Activated CD8-positive, alpha-beta T cell treated with anti-CD3 and anti-CD28 coated beads, Interleukin-2, amount 10 ng/mL, durations not matched to agents 7 days and 5 days (primary cell): ENCODE measurements at regions not wholly inside any gene's neighbourhood (a gene's known extent, or its start where the extent isn't known, plus 50 kb on each side); places are given as distances from the start of the nearest gene placed in this dataset.
"Not testable (repeated sequence)": the region's sequence is repeated elsewhere in the genome, so short reads cannot be mapped to it uniquely, and the experiment has no call there.

ENCODE experiments used
- ATAC-seq: fragments of 150-1000 bp; cut with Tn5 transposase; one replicate; pipeline ENCODE4 v1.10.0; 2021; ENCODE audit warnings: moderate library complexity
- CTCF ChIA-PET: fragments of 350-600 bp; sonication (Branson Sonifier 250); formaldehyde crosslinking; loops from one replicate; lab custom pipeline; 2021; ENCODE audit warnings: antibody characterized with exemption; lab: Charles Lee
- POLR2A ChIA-PET: fragments of 350-600 bp; sonication (Branson Sonifier 250); formaldehyde crosslinking; loops from one replicate; lab custom pipeline; 2021; ENCODE audit warnings: antibody characterized with exemption; lab: Charles Lee
- DNase-seq: peaks from one replicate; pipeline ENCODE4 v3.0.0-alpha.2; 2020
- H3K27ac Mint-ChIP-seq: one replicate; pipeline ENCODE4 v1.8.0; 2021; ENCODE audit warnings: mild to moderate bottlenecking, mixed read lengths
- H3K27me3 Mint-ChIP-seq: one replicate; pipeline ENCODE4 v1.8.0; 2021; ENCODE audit warnings: low read depth, mixed read lengths
- H3K36me3 Mint-ChIP-seq: one replicate; pipeline ENCODE4 v1.8.0; 2021; ENCODE audit warnings: low read depth, mixed read lengths
- H3K4me1 Mint-ChIP-seq: one replicate; pipeline ENCODE4 v1.8.0; 2021; ENCODE audit warnings: low read depth, mixed read lengths
- H3K4me3 Mint-ChIP-seq: one replicate; pipeline ENCODE4 v1.8.0; 2021; ENCODE audit warnings: mild to moderate bottlenecking, mixed read lengths
- H3K9me3 Mint-ChIP-seq: one replicate; pipeline ENCODE4 v1.8.0; 2022; ENCODE audit warnings: mixed read lengths; ENCODE audit not compliant: insufficient read depth

GRCh38 chrX:19244921-19245320 is 98.8 kb upstream of the PDHA1 start:
- ATAC-seq, H3K9me3 Mint-ChIP-seq, H3K27me3 Mint-ChIP-seq, POLR2A ChIA-PET, DNase-seq, H3K27ac Mint-ChIP-seq, CTCF ChIA-PET, H3K4me3 Mint-ChIP-seq, H3K36me3 Mint-ChIP-seq, H3K4me1 Mint-ChIP-seq: not testable (repeated sequence)

- ChIA-PET POLR2A (no interaction called here), CTCF (no interaction called here)
- Mint-ChIP-seq H3K27ac (no peak overlapping the region), H3K36me3 (no peaks in the 10 kb centered on the region), H3K4me3 (no peak overlapping the region), H3K4me1 (no peaks in the 10 kb centered on the region), H3K27me3 (no peaks in the 10 kb centered on the region), H3K9me3 (no peaks in the 10 kb centered on the region)
- DNase-seq (no peak), ATAC-seq (no peak)
Observed at GRCh38 chrX:19245711-19246269, 97.9 kb upstream of the PDHA1 start.

GRCh38 chrX:19256986-19257385 is 86.7 kb upstream of the PDHA1 start:
- Mint-ChIP-seq H3K27ac (no peak overlapping the region), H3K36me3 (no peaks in the 10 kb centered on the region), H3K4me1 (no peaks in the 10 kb centered on the region), H3K4me3 (no peak overlapping the region), H3K27me3 (no peaks in the 10 kb centered on the region), H3K9me3 (no peaks in the 10 kb centered on the region)
- DNase-seq (no peak), ATAC-seq (no peak)
- CTCF ChIA-PET, result no interaction called here
- POLR2A ChIA-PET, result no interaction called here

- H3K9me3 Mint-ChIP-seq, H3K27me3 Mint-ChIP-seq, H3K36me3 Mint-ChIP-seq, H3K4me3 Mint-ChIP-seq, ATAC-seq, DNase-seq, H3K27ac Mint-ChIP-seq, POLR2A ChIA-PET, H3K4me1 Mint-ChIP-seq, CTCF ChIA-PET: not testable (repeated sequence)
Observed at GRCh38 chrX:19261026-19261425, 82.7 kb upstream of the PDHA1 start.

- Mint-ChIP-seq H3K4me1 (no peaks in the 10 kb centered on the region), H3K4me3 (no peak overlapping the region), H3K27me3 (no peaks in the 10 kb centered on the region), H3K9me3 (no peaks in the 10 kb centered on the region), H3K36me3 (no peaks in the 10 kb centered on the region), H3K27ac (no peak overlapping the region)
- ChIA-PET CTCF (no interaction called here), POLR2A (no interaction called here)
- ATAC-seq, result no peak
- DNase-seq, result no peak
Observed at GRCh38 chrX:19270727-19271126, 73.0 kb upstream of the PDHA1 start.

- no peaks in the 10 kb centered on the region for H3K9me3 Mint-ChIP-seq
Observed at GRCh38 chrX:19272452-19272851, 71.3 kb upstream of the PDHA1 start.

GRCh38 chrX:19280636-19281035 is 63.1 kb upstream of the PDHA1 start:
- no peak overlapping the region for H3K27ac Mint-ChIP-seq
- ATAC-seq (no peak), DNase-seq (no peak)
- H3K4me1 Mint-ChIP-seq, result no peaks in the 10 kb centered on the region
- no peaks in the 10 kb centered on the region for H3K27me3 Mint-ChIP-seq
- ChIA-PET CTCF (no interaction called here), POLR2A (no interaction called here)
- H3K36me3 Mint-ChIP-seq, result no peaks in the 10 kb centered on the region
- no peaks in the 10 kb centered on the region for H3K9me3 Mint-ChIP-seq
- H3K4me3 Mint-ChIP-seq, result no peak overlapping the region

More at GRCh38 chrX:19272452-19272851, 71.3 kb upstream of the PDHA1 start:
- ChIA-PET POLR2A (no interaction called here), CTCF (no interaction called here)
- Mint-ChIP-seq H3K27me3 (no peaks in the 10 kb centered on the region), H3K4me1 (no peaks in the 10 kb centered on the region), H3K27ac (no peak overlapping the region), H3K36me3 (no peaks in the 10 kb centered on the region), H3K4me3 (no peak overlapping the region)
- DNase-seq (no peak), ATAC-seq (no peak)

GRCh38 chrX:19281256-19281655 is 62.5 kb upstream of the PDHA1 start:
- no peaks in the 10 kb centered on the region for H3K9me3 Mint-ChIP-seq
- ChIA-PET POLR2A (no interaction called here), CTCF (no interaction called here)
- DNase-seq (no peak), ATAC-seq (no peak)
- no peak overlapping the region for H3K27ac Mint-ChIP-seq
- H3K4me1 Mint-ChIP-seq, result no peaks in the 10 kb centered on the region
- H3K27me3 Mint-ChIP-seq, result no peaks in the 10 kb centered on the region
- H3K4me3 Mint-ChIP-seq, result no peak overlapping the region
- no peaks in the 10 kb centered on the region for H3K36me3 Mint-ChIP-seq

GRCh38 chrX:19283597-19284339 is 60.0 kb upstream of the PDHA1 start:
- CTCF ChIA-PET, result no interaction called here
- ATAC-seq (no peak), DNase-seq (no peak)
- Mint-ChIP-seq H3K4me1 (no peaks in the 10 kb centered on the region), H3K9me3 (no peaks in the 10 kb centered on the region), H3K36me3 (no peaks in the 10 kb centered on the region), H3K27me3 (no peaks in the 10 kb centered on the region), H3K4me3 (no peak overlapping the region), H3K27ac (no peak overlapping the region)
- POLR2A ChIA-PET, result no interaction called here

- Mint-ChIP-seq H3K4me3 (no peak overlapping the region), H3K9me3 (no peaks in the 10 kb centered on the region), H3K27me3 (no peaks in the 10 kb centered on the region), H3K36me3 (no peaks in the 10 kb centered on the region), H3K4me1 (no peaks in the 10 kb centered on the region), H3K27ac (no peak overlapping the region)
- DNase-seq (no peak), ATAC-seq (no peak)
- ChIA-PET CTCF (no interaction called here), POLR2A (no interaction called here)
Observed at GRCh38 chrX:19285857-19286256, 57.9 kb upstream of the PDHA1 start.

GRCh38 chrX:19291086-19291485 is 52.6 kb upstream of the PDHA1 start:
- Mint-ChIP-seq H3K4me3 (no peak overlapping the region), H3K27ac (no peak overlapping the region), H3K27me3 (no peaks in the 10 kb centered on the region), H3K9me3 (no peaks in the 10 kb centered on the region), H3K4me1 (no peaks in the 10 kb centered on the region), H3K36me3 (no peaks in the 10 kb centered on the region)
- ATAC-seq, result no peak
- CTCF ChIA-PET, result no interaction called here
- DNase-seq, result no peak
- POLR2A ChIA-PET, result no interaction called here

- no peaks in the 10 kb centered on the region for H3K4me1 Mint-ChIP-seq
- peaks cover 2% of the 10 kb centered on the region for H3K27me3 Mint-ChIP-seq
- no peaks in the 10 kb centered on the region for H3K9me3 Mint-ChIP-seq
- POLR2A ChIA-PET, result no interaction called here
- CTCF ChIA-PET, result no interaction called here
- ATAC-seq (no peak), DNase-seq (no peak)
- no peak overlapping the region for H3K4me3 Mint-ChIP-seq
- no peaks in the 10 kb centered on the region for H3K36me3 Mint-ChIP-seq
- H3K27ac Mint-ChIP-seq, result no peak overlapping the region
Observed at GRCh38 chrX:19293606-19294325, 50.0 kb upstream of the PDHA1 start.
